ENCODE measurements at regions not wholly inside any gene's neighbourhood (a gene's known extent, or its start where the extent isn't known, plus 50 kb on each side); places are given as distances from the start of the nearest gene placed in this dataset.

DNA sequence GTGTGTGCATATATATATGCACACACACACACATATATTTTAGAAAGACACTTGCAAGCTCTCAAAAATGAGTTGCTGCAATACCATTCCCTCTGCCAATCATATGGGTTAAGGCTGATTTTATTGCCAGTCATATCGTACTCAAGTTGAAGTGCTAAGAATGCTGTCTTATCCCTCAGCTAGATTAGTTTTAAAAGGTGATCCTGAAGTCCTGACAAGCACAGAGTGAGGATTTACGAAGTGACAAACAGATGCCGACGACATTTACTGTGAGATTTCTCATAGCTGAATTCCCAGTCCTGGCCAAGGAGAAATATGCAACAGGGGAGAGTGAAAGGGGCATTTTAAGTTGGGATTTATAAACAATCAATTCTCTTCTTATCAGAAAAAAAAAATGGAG lies 126.2 kb upstream of the RBFOX1 start:
- TF ChIP-seq, protein P1, sequence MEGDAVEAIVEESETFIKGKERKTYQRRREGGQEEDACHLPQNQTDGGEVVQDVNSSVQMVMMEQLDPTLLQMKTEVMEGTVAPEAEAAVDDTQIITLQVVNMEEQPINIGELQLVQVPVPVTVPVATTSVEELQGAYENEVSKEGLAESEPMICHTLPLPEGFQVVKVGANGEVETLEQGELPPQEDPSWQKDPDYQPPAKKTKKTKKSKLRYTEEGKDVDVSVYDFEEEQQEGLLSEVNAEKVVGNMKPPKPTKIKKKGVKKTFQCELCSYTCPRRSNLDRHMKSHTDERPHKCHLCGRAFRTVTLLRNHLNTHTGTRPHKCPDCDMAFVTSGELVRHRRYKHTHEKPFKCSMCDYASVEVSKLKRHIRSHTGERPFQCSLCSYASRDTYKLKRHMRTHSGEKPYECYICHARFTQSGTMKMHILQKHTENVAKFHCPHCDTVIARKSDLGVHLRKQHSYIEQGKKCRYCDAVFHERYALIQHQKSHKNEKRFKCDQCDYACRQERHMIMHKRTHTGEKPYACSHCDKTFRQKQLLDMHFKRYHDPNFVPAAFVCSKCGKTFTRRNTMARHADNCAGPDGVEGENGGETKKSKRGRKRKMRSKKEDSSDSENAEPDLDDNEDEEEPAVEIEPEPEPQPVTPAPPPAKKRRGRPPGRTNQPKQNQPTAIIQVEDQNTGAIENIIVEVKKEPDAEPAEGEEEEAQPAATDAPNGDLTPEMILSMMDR (IDR thresholded peaks at IDR 0.05; ENCODE audit: insufficient read depth, low read length, poor library complexity, severe bottlenecking) = no peak
- no peak for TF ChIP-seq EZH2phosphoT487 (conservative IDR thresholded peaks at IDR 0.05; ENCODE audit: low read length)
- no peak overlapping the region for H3K4me2 ChIP-seq (ENCODE audit: low read depth, low read length, poor library complexity, severe bottlenecking)

DNA sequence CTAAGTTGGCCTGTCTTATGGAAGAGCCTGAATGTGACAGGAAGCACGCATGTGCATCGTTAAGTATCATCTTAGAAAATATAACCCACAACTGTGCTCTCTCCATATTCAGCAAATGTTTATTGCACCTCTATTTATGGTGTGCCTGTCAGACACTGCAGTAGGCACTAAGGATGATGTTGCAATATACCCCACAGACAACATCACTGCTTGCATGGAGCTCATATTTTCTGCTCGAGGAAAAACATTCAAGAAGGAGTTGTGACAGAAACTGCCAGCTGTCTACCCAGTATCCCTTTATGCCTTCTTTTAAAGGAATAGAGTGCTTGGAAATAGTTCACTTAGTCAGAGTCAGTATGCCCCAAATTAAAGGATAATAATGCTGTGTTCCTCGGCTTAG lies 132.3 kb upstream of the RBFOX1 start:
- Histone ChIP-seq H3K9me3 (ENCODE audit: insufficient read depth, low read length) (no peaks in the 10 kb centered on the region), H3K27ac (ENCODE audit: low read depth, low read length) (no peak overlapping the region), H3K4me2 (ENCODE audit: low read depth, low read length, poor library complexity, severe bottlenecking) (no peak overlapping the region), H3K9me2 (replicated peaks; ENCODE audit: insufficient read depth, low read length) (no peaks in the 10 kb centered on the region), H3K36me3 (ENCODE audit: low read length) (no peaks in the 10 kb centered on the region), H3K9ac (ENCODE audit: low read length) (no peak overlapping the region), H3K4me3 (ENCODE audit: insufficient read depth, low read length, poor library complexity, severe bottlenecking) (no peak overlapping the region), H3K27me3 (ENCODE audit: low read length) (no peaks in the 10 kb centered on the region), H3K79me2 (ENCODE audit: insufficient read depth, low read length) (no peaks in the 10 kb centered on the region), H3F3A (ENCODE audit: insufficient read depth) (no peaks in the 10 kb centered on the region), H4K20me1 (ENCODE audit: low read depth, low read length) (no peaks in the 10 kb centered on the region), H2AFZ (ENCODE audit: low read depth, low read length, severe bottlenecking) (no peak overlapping the region)
- TF ChIP-seq, protein P1 (IDR thresholded peaks at IDR 0.05; ENCODE audit: insufficient read depth, low read length, poor library complexity, severe bottlenecking) = no peak
- no peak for TF ChIP-seq EZH2phosphoT487 (conservative IDR thresholded peaks at IDR 0.05; ENCODE audit: low read length)

More for the DNA sequence above, 126.2 kb upstream of the RBFOX1 start:
- Histone ChIP-seq H3K36me3 (ENCODE audit: low read length) (no peaks in the 10 kb centered on the region), H3F3A (ENCODE audit: insufficient read depth) (no peaks in the 10 kb centered on the region), H3K79me2 (ENCODE audit: insufficient read depth, low read length) (no peaks in the 10 kb centered on the region), H4K20me1 (ENCODE audit: low read depth, low read length) (no peaks in the 10 kb centered on the region), H3K9ac (ENCODE audit: low read length) (no peak overlapping the region), H3K9me2 (replicated peaks; ENCODE audit: insufficient read depth, low read length) (no peaks in the 10 kb centered on the region), H3K27me3 (ENCODE audit: low read length) (no peaks in the 10 kb centered on the region), H2AFZ (ENCODE audit: low read depth, low read length, severe bottlenecking) (no peak overlapping the region), H3K4me3 (ENCODE audit: insufficient read depth, low read length, poor library complexity, severe bottlenecking) (no peak overlapping the region), H3K9me3 (ENCODE audit: insufficient read depth, low read length) (no peaks in the 10 kb centered on the region), H3K27ac (ENCODE audit: low read depth, low read length) (no peak overlapping the region)

DNA sequence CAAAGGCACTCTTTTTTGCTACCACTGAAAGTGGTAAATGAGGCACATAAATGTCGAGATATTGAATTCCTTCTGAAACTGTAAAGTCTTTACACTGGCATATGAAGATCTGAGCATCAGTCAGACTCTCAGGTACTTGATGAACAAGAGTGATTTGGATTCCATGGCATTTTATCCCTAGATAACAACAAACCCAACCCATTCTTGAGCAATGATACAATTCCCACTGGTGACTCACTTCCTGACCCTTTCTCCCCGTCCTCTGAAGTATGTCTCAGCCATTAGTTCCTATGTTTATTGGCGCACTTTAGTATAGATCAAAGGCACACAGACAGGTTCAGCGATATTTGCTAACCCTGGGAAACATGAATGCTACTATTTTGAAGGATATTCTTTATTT lies 147.0 kb upstream of the RBFOX1 start:
- no peaks in the 10 kb centered on the region for H3K79me2 ChIP-seq (ENCODE audit: insufficient read depth, low read length)
- no peaks in the 10 kb centered on the region for H4K20me1 ChIP-seq (ENCODE audit: low read depth, low read length)
- H3F3A ChIP-seq (ENCODE audit: insufficient read depth) = no peaks in the 10 kb centered on the region
- H2AFZ ChIP-seq (ENCODE audit: low read depth, low read length, severe bottlenecking) = no peak overlapping the region
- H3K36me3 ChIP-seq (ENCODE audit: low read length) = no peaks in the 10 kb centered on the region
- TF ChIP-seq, protein P1 (IDR thresholded peaks at IDR 0.05; ENCODE audit: insufficient read depth, low read length, poor library complexity, severe bottlenecking) = no peak
- no peak for TF ChIP-seq EZH2phosphoT487 (conservative IDR thresholded peaks at IDR 0.05; ENCODE audit: low read length)
- no peaks in the 10 kb centered on the region for H3K9me3 ChIP-seq (ENCODE audit: insufficient read depth, low read length)
- H3K27ac ChIP-seq (ENCODE audit: low read depth, low read length) = no peak overlapping the region
- H3K4me2 ChIP-seq (ENCODE audit: low read depth, low read length, poor library complexity, severe bottlenecking) = no peak overlapping the region
- no peaks in the 10 kb centered on the region for H3K9me2 ChIP-seq (replicated peaks; ENCODE audit: insufficient read depth, low read length)
- H3K4me3 ChIP-seq (ENCODE audit: insufficient read depth, low read length, poor library complexity, severe bottlenecking) = no peak overlapping the region
- H3K9ac ChIP-seq (ENCODE audit: low read length) = no peak overlapping the region
- no peaks in the 10 kb centered on the region for H3K27me3 ChIP-seq (ENCODE audit: low read length)

Data from SU-DHL-6 (cell line).